IMR-90 (cell line): ENCODE measurements at regions not wholly inside any gene's neighbourhood (a gene's known extent, or its start where the extent isn't known, plus 50 kb on each side); places are given as distances from the start of the nearest gene placed in this dataset.

ENCODE experiments used
- ATAC-seq: fragments of 200-7000 bp; cut with Tn5 transposase; 2 replicates; pipeline ENCODE4 v1.9.1; 2020; ENCODE audit warnings: low read depth, mild to moderate bottlenecking, moderate library complexity
- BruUV-seq: library from RNA; stranded (reverse); fragments of 400-500 nt; replicated peaks from 2 replicates; lab custom pipeline; 2021; lab: Mats Ljungman, UMichigan
- CTCF ChIA-PET: fragments of 300-600 bp; formaldehyde crosslinking; extraction: SDS; loops from one replicate; lab custom pipeline; 2021; ENCODE audit warnings: antibody characterized with exemption; lab: Yijun Ruan, JAX
- POLR2A ChIA-PET: fragments of 300-600 bp; sonication (Branson Sonifier 250); formaldehyde crosslinking; loops from one replicate; lab custom pipeline; 2022; ENCODE audit warnings: antibody characterized with exemption; ENCODE audit not compliant: unreplicated experiment; lab: Charles Lee
- DNase-seq: peaks from one replicate; pipeline ENCODE4 v3.0.0; 2013
- H2AFZ ChIP-seq: replicated peaks from 2 replicates; pipeline ENCODE3; 2013; ENCODE audit warnings: low read length, mild to moderate bottlenecking; ENCODE audit not compliant: poor library complexity
- H2AK5ac ChIP-seq: 2 replicates; pipeline ENCODE4 v1.6.1; 2013; ENCODE audit warnings: low read depth, low read length, inconsistent platforms
- H2AK9ac ChIP-seq: replicated peaks from 2 replicates; pipeline ENCODE3; 2013; ENCODE audit warnings: mild to moderate bottlenecking, low read depth, low read length, moderate library complexity; ENCODE audit not compliant: poor library complexity
- H2BK120ac ChIP-seq: 2 replicates; pipeline ENCODE4 v1.6.1; 2013; ENCODE audit warnings: low read depth, low read length, inconsistent platforms
- H2BK15ac ChIP-seq: 3 replicates; pipeline ENCODE4 v1.6.1; 2013; ENCODE audit warnings: low read depth, low read length, inconsistent platforms
- H2BK20ac ChIP-seq: 2 replicates; pipeline ENCODE4 v1.6.1; 2013; ENCODE audit warnings: low read depth, mild to moderate bottlenecking, inconsistent platforms, low read length, moderate library complexity
- H2BK5ac ChIP-seq: 2 replicates; pipeline ENCODE4 v1.6.1; 2013; ENCODE audit warnings: mild to moderate bottlenecking, low read depth, low read length, inconsistent platforms; ENCODE audit not compliant: poor library complexity, severe bottlenecking
- H3K14ac ChIP-seq: replicated peaks from 2 replicates; pipeline ENCODE4 v1.6.1; 2013; ENCODE audit warnings: low read depth, low read length, inconsistent platforms
- H3K18ac ChIP-seq: 2 replicates; pipeline ENCODE4 v1.6.1; 2013; ENCODE audit warnings: low read depth, low read length, control low read depth
- H3K23ac ChIP-seq: 2 replicates; pipeline ENCODE4 v1.6.1; 2013; ENCODE audit warnings: low read depth, low read length, inconsistent platforms
- H3K27ac ChIP-seq: 2 replicates; pipeline ENCODE4 v1.5.1; 2013; ENCODE audit warnings: mild to moderate bottlenecking, control low read depth, low read length; ENCODE audit not compliant: insufficient read depth
- H3K27me3 ChIP-seq: 2 replicates; pipeline ENCODE4 v1.6.1; 2013; ENCODE audit warnings: low read length; ENCODE audit not compliant: control insufficient read depth, insufficient read depth
- H3K36me3 ChIP-seq: 2 replicates; pipeline ENCODE4 v1.6.1; 2013; ENCODE audit warnings: low read length, mixed read lengths; ENCODE audit not compliant: control insufficient read depth, insufficient read depth
- H3K4ac ChIP-seq: 2 replicates; pipeline ENCODE4 v1.6.1; 2013; ENCODE audit warnings: low read depth, low read length, inconsistent platforms
- H3K4me1 ChIP-seq: 2 replicates; pipeline ENCODE4 v1.6.1; 2013; ENCODE audit warnings: low read length, mixed read lengths; ENCODE audit not compliant: control insufficient read depth, insufficient read depth
- H3K4me2 ChIP-seq: 2 replicates; pipeline ENCODE4 v1.6.1; 2013; ENCODE audit warnings: low read depth, mild to moderate bottlenecking, control low read depth, low read length, moderate library complexity
- H3K4me3 ChIP-seq: 2 replicates; pipeline ENCODE4 v1.5.1; 2013; ENCODE audit warnings: low read depth, mild to moderate bottlenecking, control low read depth, low read length, moderate library complexity; ENCODE audit not compliant: insufficient read depth
- H3K56ac ChIP-seq: 2 replicates; pipeline ENCODE4 v1.6.1; 2013; ENCODE audit warnings: low read length, inconsistent platforms; ENCODE audit not compliant: insufficient read depth; ENCODE audit errors: extremely low read depth
- H3K79me1 ChIP-seq, 2 experiments: 2 replicates each; pipeline ENCODE4 v1.6.1; 2013; ENCODE audit warnings: low read length in 2 of 2, inconsistent platforms in 1 of 2, low read depth in 1 of 2
- H3K9ac ChIP-seq: 2 replicates; pipeline ENCODE4 v1.6.1; 2013; ENCODE audit warnings: low read depth, low read length, control low read depth
- H3K9me1 ChIP-seq: 2 replicates; pipeline ENCODE4 v1.6.1; 2013; ENCODE audit warnings: low read length, inconsistent platforms; ENCODE audit not compliant: insufficient read depth
- H3K9me3 ChIP-seq: 2 replicates; pipeline ENCODE4 v1.6.1; 2013; ENCODE audit warnings: low read length; ENCODE audit not compliant: control insufficient read depth, insufficient read depth
- H4K20me1 ChIP-seq: 2 replicates; pipeline ENCODE4 v1.6.1; 2013; ENCODE audit warnings: low read length, inconsistent platforms; ENCODE audit not compliant: insufficient read depth
- H4K5ac ChIP-seq: 2 replicates; pipeline ENCODE4 v1.6.1; 2013; ENCODE audit warnings: mild to moderate bottlenecking, low read depth, low read length, control low read depth
- H4K8ac ChIP-seq, 2 experiments: 2 replicates each; pipeline ENCODE4 v1.6.1; 2013; ENCODE audit warnings: low read depth in 2 of 2, low read length in 2 of 2, control low read depth in 1 of 2, inconsistent platforms in 1 of 2
- H4K91ac ChIP-seq: 2 replicates; pipeline ENCODE4 v1.6.1; 2013; ENCODE audit warnings: low read depth, low read length, inconsistent platforms; ENCODE audit not compliant: insufficient read depth
- CHD1 ChIP-seq: IDR thresholded peaks from 2 replicates; pipeline ENCODE4 v1.6.1; 2012; ENCODE audit warnings: low read depth, low read length, improper control_type of control experiment
- NFE2L2 ChIP-seq: fragments of 150-350 bp; IDR thresholded peaks from 2 replicates; pipeline ENCODE4 v1.6.1; 2016; ENCODE audit warnings: low read depth, mild to moderate bottlenecking, low read length
- dilution Hi-C: fragments of 300-500 bp; cut with HindIII; formaldehyde crosslinking; loops from one replicate; pipeline ENCODE4 v1.14.3; 2018; ENCODE audit warnings: low sequenced_read_pairs; ENCODE audit not compliant: unreplicated experiment
- in situ Hi-C: fragments of 300-500 bp; cut with MboI; formaldehyde crosslinking; loops from 3 replicates; pipeline ENCODE4 v1.14.3; 2019; ENCODE audit warnings: low sequenced_read_pairs, inconsistent platforms, mixed read lengths
- intact Hi-C: fragments of 100-400 bp; cut with micrococcal nuclease; formaldehyde crosslinking; loops from 2 replicates; pipeline ENCODE4 v1.10.0; 2022

GRCh38 chr11:37484298-37484697, 886.3 kb upstream of the RAG2 start:
- no peak overlapping the region for H3K18ac ChIP-seq
- H4K20me1 ChIP-seq: no peaks in the 10 kb centered on the region
- dilution Hi-C loops: no loop called here
- ATAC-seq: no peak
- POLR2A ChIA-PET: no interaction called here
- H2BK15ac ChIP-seq: no peak overlapping the region
- no peak overlapping the region for H2BK20ac ChIP-seq
- no peak overlapping the region for H2AK9ac ChIP-seq
- BruUV-seq: no TSS peak
- H3K4me2 ChIP-seq: no peak overlapping the region
- H3K4me3 ChIP-seq: no peak overlapping the region
- H3K9me3 ChIP-seq: no peaks in the 10 kb centered on the region
- H3K79me1 ChIP-seq: no peaks in the 10 kb centered on the region
- no peak overlapping the region for H4K8ac ChIP-seq
- no peak overlapping the region for H4K91ac ChIP-seq
- no peak overlapping the region for H2BK120ac ChIP-seq
- CTCF ChIA-PET: interaction anchor here (0.7 kb wide), 1 partner anchor 13 kb away, joined by 7 read pairs; no protein-coding TSS in a partner anchor
- no peaks in the 10 kb centered on the region for H3K27me3 ChIP-seq
- no peak overlapping the region for H3K14ac ChIP-seq
- H2AFZ ChIP-seq: no peak overlapping the region
- H3K9ac ChIP-seq: no peak overlapping the region
- H3K36me3 ChIP-seq: no peaks in the 10 kb centered on the region
- H2AK5ac ChIP-seq: no peak overlapping the region
- H3K27ac ChIP-seq: no peak overlapping the region
- H2BK5ac ChIP-seq: no peak overlapping the region
- no peak overlapping the region for H3K23ac ChIP-seq
- H3K4ac ChIP-seq: no peak overlapping the region
- H3K56ac ChIP-seq: no peak overlapping the region
- no peaks in the 10 kb centered on the region for H3K9me1 ChIP-seq
- no peak for DNase-seq
- no peak overlapping the region for H4K5ac ChIP-seq
- TF ChIP-seq NFE2L2: no peak
- no peak for TF ChIP-seq CHD1
- intact Hi-C loops: no loop called here
- no peaks in the 10 kb centered on the region for H3K4me1 ChIP-seq
- in situ Hi-C loops: no loop called here
